NCI-H1417 treated with DMSO at 0.1 percent for 48 hours (cell line): ENCODE measurements at regions not wholly inside any gene's neighbourhood (a gene's known extent, or its start where the extent isn't known, plus 50 kb on each side); places are given as distances from the start of the nearest gene placed in this dataset.
"Not testable (repeated sequence)": the region's sequence is repeated elsewhere in the genome, so short reads cannot be mapped to it uniquely, and the experiment has no call there.

Experiments
- DNase-seq: peaks from one replicate; lab custom pipeline; 2025; lab: John Stamatoyannopoulos, UW

GRCh38 chr2:33694904-33695303 is 95.8 kb upstream of the FAM98A start:
- DNase-seq = no peak

GRCh38 chr2:33690686-33691085 is 91.6 kb upstream of the FAM98A start:
- not testable (repeated sequence) for DNase-seq

GRCh38 chr2:33681364-33681757 is 82.3 kb upstream of the FAM98A start:
- DNase-seq = no peak

GRCh38 chr2:33680644-33681363 is 81.7 kb upstream of the FAM98A start:
- no peak for DNase-seq

- no peak for DNase-seq
These were observed 79.3 kb upstream of the FAM98A start for GRCh38 chr2:33678436-33678835.

GRCh38 chr2:33673937-33674336 is 74.8 kb upstream of the FAM98A start:
- no peak for DNase-seq

- DNase-seq = no peak
These were observed 73.8 kb upstream of the FAM98A start for GRCh38 chr2:33672896-33673295.

- no peak for DNase-seq
These were observed 73.3 kb upstream of the FAM98A start for GRCh38 chr2:33672389-33672788.

GRCh38 chr2:33671198-33671597 is 72.1 kb upstream of the FAM98A start:
- DNase-seq = no peak

GRCh38 chr2:33670392-33670937 is 71.4 kb upstream of the FAM98A start:
- DNase-seq = no peak

- no peak for DNase-seq
These were observed 67.8 kb upstream of the FAM98A start for GRCh38 chr2:33666879-33667278.

GRCh38 chr2:33665039-33665438 is 65.9 kb upstream of the FAM98A start:
- DNase-seq = no peak

- no peak for DNase-seq
These were observed 61.5 kb upstream of the FAM98A start for GRCh38 chr2:33660416-33661123.

GRCh38 chr2:33655626-33656320 is 56.7 kb upstream of the FAM98A start:
- no peak for DNase-seq

GRCh38 chr2:33652830-33653229 is 53.7 kb upstream of the FAM98A start:
- DNase-seq = no peak

- no peak for DNase-seq
These were observed 51.1 kb upstream of the FAM98A start for GRCh38 chr2:33650171-33650570.
